ENCODE measurements at regions not wholly inside any gene's neighbourhood (a gene's known extent, or its start where the extent isn't known, plus 50 kb on each side); places are given as distances from the start of the nearest gene placed in this dataset.

DNA sequence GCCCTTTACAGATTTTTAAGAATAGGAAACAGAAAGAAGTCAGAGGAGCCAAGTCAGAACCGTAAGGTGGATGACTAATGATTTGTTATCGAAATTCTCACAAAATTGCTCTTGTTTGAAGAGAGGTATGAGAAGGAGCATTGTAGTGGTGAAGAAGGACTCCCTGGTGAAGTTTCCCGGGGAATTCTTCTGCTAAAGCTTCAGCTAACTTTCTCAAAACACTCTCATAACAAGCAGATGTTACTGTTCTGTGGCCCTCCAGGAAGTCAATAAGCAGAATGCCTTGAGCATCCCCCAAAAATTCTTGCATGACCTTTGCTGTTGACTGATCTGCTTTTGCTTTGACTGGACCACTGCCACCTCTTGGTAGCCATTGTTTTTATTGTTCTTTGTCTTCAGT is 152.9 kb downstream of the HGF start:
- Mint-ChIP-seq H3K27me3 (no peaks in the 10 kb centered on the region), H3K4me1 (ENCODE audit: unreplicated experiment) (no peaks in the 10 kb centered on the region), H3K36me3 (no peaks in the 10 kb centered on the region), H3K27ac (no peak overlapping the region), H3K4me3 (no peak overlapping the region), H3K9me3 (no peaks in the 10 kb centered on the region)
- no peak for TF ChIP-seq CTCF (conservative IDR thresholded peaks at IDR 0.05)
- DNase-seq (ENCODE audit: extremely low spot score, unreplicated experiment): no peak

DNA sequence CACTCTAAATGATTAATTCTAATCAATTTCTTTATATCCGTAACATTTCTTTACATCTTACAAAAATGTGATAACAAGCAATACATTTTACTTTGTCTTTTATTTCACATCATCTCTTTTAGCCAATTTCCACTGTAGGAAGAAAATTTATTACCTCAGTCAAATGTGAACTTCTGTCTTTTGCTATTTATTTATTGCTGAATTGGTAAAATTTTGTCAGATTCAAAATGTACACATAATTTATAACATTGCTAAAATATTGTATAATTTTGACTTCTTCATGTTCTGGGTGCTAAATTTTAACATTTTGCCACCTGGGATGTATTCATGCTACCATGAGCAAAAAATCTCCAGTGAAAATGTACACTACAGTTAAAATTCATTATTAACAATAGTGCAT is 158.0 kb downstream of the HGF start:
- no peak for DNase-seq (ENCODE audit: extremely low spot score, unreplicated experiment)
- TF ChIP-seq CTCF (conservative IDR thresholded peaks at IDR 0.05): no peak

GRCh38 chr7:81611040-81611439 is 158.8 kb downstream of the HGF start:
- DNase-seq (ENCODE audit: extremely low spot score, unreplicated experiment): no peak
- H3K27me3 Mint-ChIP-seq: no peaks in the 10 kb centered on the region
- TF ChIP-seq CTCF (conservative IDR thresholded peaks at IDR 0.05): no peak
- H3K36me3 Mint-ChIP-seq: no peaks in the 10 kb centered on the region
- H3K4me3 Mint-ChIP-seq: no peak overlapping the region
- no peaks in the 10 kb centered on the region for H3K9me3 Mint-ChIP-seq
- no peaks in the 10 kb centered on the region for H3K4me1 Mint-ChIP-seq (ENCODE audit: unreplicated experiment)
- H3K27ac Mint-ChIP-seq: no peak overlapping the region

More for the DNA sequence above, 158.0 kb downstream of the HGF start:
- Mint-ChIP-seq H3K4me1 (ENCODE audit: unreplicated experiment) (no peaks in the 10 kb centered on the region), H3K27me3 (no peaks in the 10 kb centered on the region), H3K4me3 (no peak overlapping the region), H3K27ac (no peak overlapping the region), H3K36me3 (no peaks in the 10 kb centered on the region), H3K9me3 (no peaks in the 10 kb centered on the region)

GRCh38 chr7:81608748-81609382 is 161.0 kb downstream of the HGF start:
- no peaks in the 10 kb centered on the region for H3K36me3 Mint-ChIP-seq
- no peak overlapping the region for H3K27ac Mint-ChIP-seq
- H3K9me3 Mint-ChIP-seq: no peaks in the 10 kb centered on the region
- no peak for TF ChIP-seq CTCF (conservative IDR thresholded peaks at IDR 0.05)
- H3K4me3 Mint-ChIP-seq: no peak overlapping the region
- DNase-seq (ENCODE audit: extremely low spot score, unreplicated experiment): no peak
- no peaks in the 10 kb centered on the region for H3K4me1 Mint-ChIP-seq (ENCODE audit: unreplicated experiment)
- H3K27me3 Mint-ChIP-seq: no peaks in the 10 kb centered on the region

DNA sequence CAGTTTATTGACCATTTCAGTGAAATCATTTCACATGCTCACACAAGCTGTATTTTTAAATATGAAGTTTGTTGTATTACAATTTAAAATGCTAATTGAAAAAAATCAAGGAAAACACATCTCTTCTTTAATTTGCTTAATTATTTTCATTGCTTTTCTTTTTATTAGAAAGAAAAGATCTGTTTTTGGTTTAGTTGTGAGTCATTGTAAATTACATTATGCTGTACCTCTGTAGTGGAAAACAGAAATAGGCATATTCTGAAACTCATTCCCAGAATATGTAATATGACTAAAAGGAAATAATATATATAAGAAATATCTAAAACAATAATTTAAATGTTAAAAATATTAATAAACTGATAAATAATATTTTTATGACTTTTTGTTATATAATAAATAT is 161.9 kb downstream of the HGF start:
- Mint-ChIP-seq H3K27ac (no peak overlapping the region), H3K27me3 (no peaks in the 10 kb centered on the region), H3K9me3 (no peaks in the 10 kb centered on the region), H3K4me1 (ENCODE audit: unreplicated experiment) (no peaks in the 10 kb centered on the region), H3K4me3 (no peak overlapping the region), H3K36me3 (no peaks in the 10 kb centered on the region)
- no peak for DNase-seq (ENCODE audit: extremely low spot score, unreplicated experiment)
- TF ChIP-seq CTCF (conservative IDR thresholded peaks at IDR 0.05): no peak

Data from type B pancreatic cell (in vitro differentiated cells).